ENCODE measurements at regions not wholly inside any gene's neighbourhood (a gene's known extent, or its start where the extent isn't known, plus 50 kb on each side); places are given as distances from the start of the nearest gene placed in this dataset.

DNA sequence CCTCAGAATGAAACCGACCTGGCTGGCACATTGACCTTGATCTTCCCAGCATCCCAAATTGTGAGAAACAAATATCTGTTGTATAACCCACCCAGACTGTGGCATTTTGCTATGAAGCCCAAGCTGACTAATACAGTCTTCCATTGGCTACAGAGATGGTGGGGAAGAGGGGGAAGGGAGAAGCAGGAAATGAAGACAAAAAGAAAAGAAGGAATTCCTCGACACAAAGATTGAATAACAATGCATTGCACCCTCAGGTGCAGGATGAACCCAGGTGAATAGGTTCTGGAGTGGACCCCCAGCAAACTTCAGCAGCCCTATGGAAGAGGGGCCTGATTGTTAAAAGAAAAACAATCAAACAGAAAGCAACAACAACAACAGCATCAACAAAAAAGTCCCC lies 270.7 kb downstream of the FSIP2 start:
- TF ChIP-seq, protein P1, sequence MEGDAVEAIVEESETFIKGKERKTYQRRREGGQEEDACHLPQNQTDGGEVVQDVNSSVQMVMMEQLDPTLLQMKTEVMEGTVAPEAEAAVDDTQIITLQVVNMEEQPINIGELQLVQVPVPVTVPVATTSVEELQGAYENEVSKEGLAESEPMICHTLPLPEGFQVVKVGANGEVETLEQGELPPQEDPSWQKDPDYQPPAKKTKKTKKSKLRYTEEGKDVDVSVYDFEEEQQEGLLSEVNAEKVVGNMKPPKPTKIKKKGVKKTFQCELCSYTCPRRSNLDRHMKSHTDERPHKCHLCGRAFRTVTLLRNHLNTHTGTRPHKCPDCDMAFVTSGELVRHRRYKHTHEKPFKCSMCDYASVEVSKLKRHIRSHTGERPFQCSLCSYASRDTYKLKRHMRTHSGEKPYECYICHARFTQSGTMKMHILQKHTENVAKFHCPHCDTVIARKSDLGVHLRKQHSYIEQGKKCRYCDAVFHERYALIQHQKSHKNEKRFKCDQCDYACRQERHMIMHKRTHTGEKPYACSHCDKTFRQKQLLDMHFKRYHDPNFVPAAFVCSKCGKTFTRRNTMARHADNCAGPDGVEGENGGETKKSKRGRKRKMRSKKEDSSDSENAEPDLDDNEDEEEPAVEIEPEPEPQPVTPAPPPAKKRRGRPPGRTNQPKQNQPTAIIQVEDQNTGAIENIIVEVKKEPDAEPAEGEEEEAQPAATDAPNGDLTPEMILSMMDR (IDR thresholded peaks at IDR 0.05; ENCODE audit: low read depth, low read length) = no peak
- Histone ChIP-seq H3K36me3 (no peaks in the 10 kb centered on the region), H3K4me3 (ENCODE audit: low read depth, low read length) (no peak overlapping the region), H3K9me3 (no peaks in the 10 kb centered on the region), H3K27me3 (no peaks in the 10 kb centered on the region), H3K4me1 (no peaks in the 10 kb centered on the region)
- DNase-seq = no peak

DNA sequence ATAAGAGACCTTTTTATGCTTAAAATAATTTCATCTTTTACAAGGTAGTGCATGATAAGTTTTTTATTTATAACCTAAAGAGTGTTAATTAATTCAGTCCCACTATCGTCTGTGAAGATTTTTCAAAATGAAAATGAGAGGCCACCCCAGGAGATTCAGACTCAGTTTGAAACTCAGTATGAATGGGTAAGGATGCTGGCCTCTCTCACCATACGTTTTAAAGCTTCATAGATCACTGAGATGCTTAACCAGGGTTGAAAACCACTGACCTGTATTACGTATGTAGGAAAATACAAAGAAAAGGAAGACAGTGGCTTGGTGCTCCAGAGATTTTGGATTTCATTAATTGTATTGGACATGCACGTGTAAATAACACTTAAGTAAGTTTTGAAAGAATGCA lies 278.7 kb downstream of the FSIP2 start:
- Histone ChIP-seq H3K36me3 (no peaks in the 10 kb centered on the region), H3K9me3 (no peaks in the 10 kb centered on the region), H3K27me3 (no peaks in the 10 kb centered on the region), H3K4me3 (ENCODE audit: low read depth, low read length) (no peak overlapping the region), H3K4me1 (no peaks in the 10 kb centered on the region)
- TF ChIP-seq, protein P1 (IDR thresholded peaks at IDR 0.05; ENCODE audit: low read depth, low read length) = no peak
- DNase-seq = no peak

DNA sequence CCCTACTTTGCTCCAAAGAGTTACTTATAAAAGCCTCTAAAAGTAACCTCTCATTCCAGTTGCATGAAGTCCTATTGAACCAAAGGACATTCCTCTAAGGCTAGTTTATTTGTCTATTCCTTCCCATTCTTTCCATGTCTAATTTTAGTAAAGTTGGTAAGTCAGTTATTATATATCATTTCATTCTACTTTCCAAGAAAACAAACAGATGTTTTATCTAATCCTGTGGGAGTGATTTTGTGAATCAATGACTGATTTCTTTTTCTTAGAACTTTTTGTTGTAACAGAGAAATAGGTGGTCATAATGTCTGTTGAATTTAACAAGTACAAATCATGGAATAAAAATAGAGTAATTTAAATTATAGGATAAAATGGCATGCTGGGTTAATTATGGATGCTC lies 286.3 kb downstream of the FSIP2 start:
- no peaks in the 10 kb centered on the region for H3K27me3 ChIP-seq
- TF ChIP-seq, protein P1 (IDR thresholded peaks at IDR 0.05; ENCODE audit: low read depth, low read length) = no peak
- H3K4me1 ChIP-seq = no peaks in the 10 kb centered on the region
- DNase-seq = no peak
- no peaks in the 10 kb centered on the region for H3K36me3 ChIP-seq
- H3K9me3 ChIP-seq = no peaks in the 10 kb centered on the region
- H3K4me3 ChIP-seq (ENCODE audit: low read depth, low read length) = no peak overlapping the region

DNA sequence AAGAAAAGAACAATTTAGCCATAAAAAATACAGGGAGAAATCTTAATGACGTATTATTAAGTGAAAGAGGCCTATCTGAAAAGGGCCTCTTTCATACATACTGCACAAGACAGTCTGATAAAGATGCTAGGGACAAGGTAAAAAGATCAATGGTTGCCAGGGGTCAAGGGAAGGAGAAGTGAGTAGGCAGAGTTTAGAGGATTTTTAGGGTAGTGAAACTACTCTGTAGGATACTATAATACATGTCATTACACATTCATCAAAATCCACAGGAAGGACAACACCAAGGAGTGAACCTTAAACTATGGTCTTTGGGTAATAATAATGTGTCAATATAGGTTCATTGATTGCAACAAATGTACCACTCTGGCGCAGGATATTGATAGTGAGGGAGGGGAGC lies 289.3 kb downstream of the FSIP2 start:
- no peaks in the 10 kb centered on the region for H3K27me3 ChIP-seq
- H3K36me3 ChIP-seq = no peaks in the 10 kb centered on the region

DNA sequence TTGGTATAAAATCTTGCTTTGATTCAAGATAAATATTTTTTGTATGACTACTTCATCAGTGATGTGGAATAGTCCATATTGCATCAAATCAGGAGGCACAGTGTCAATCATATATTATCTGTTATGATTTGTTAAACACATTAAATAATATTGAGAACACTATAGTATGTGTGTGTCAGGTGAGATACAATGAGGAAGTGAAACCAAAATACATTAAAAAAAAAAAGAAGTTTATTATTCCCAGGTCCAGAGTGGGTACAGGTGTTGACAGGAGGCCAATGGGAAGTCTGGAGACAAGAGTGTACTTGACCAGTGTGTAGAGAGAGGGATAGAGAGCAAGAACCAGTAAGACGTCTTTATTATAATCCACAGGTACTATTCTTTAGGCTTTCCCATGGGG lies 292.6 kb downstream of the FSIP2 start:
- Histone ChIP-seq H3K27me3 (no peaks in the 10 kb centered on the region), H3K9me3 (no peaks in the 10 kb centered on the region), H3K4me3 (ENCODE audit: low read depth, low read length) (no peak overlapping the region), H3K4me1 (no peaks in the 10 kb centered on the region), H3K36me3 (no peaks in the 10 kb centered on the region)
- TF ChIP-seq, protein P1 (IDR thresholded peaks at IDR 0.05; ENCODE audit: low read depth, low read length) = no peak
- no peak for DNase-seq

More for the DNA sequence above, 289.3 kb downstream of the FSIP2 start:
- no peak for DNase-seq
- TF ChIP-seq, protein P1 (IDR thresholded peaks at IDR 0.05; ENCODE audit: low read depth, low read length) = no peak
- no peaks in the 10 kb centered on the region for H3K4me1 ChIP-seq
- no peaks in the 10 kb centered on the region for H3K9me3 ChIP-seq
- no peak overlapping the region for H3K4me3 ChIP-seq (ENCODE audit: low read depth, low read length)

DNA sequence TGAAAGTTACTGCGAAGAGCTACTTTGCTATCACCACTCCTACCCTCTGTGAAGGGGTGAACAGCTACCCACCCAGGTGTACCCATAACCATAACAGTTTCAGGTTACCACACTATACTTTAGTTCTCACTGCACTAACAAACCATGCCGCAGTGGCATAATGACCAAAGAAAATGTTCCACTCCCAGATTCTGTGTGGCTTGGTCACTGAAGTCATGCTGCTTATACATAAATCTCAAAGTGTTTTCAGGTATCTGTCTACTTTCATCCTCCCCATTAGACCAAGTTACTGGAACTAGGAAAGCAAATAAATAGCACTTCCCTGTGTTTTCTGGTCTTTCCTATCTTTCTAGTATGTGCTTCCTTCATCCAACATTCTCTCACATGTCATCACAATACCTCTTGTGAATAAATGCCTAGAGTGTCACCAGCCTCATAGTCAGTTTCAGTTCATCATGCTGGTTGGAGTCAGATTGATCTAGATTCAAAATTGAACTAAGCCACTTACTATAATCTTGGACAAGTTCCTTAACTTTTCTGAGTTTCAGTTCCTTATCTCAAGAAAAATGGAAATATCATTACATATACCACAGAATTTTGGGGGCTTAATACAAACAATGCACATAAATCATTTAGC lies 293.6 kb downstream of the FSIP2 start:
- H3K4me1 ChIP-seq = no peaks in the 10 kb centered on the region
- no peak for DNase-seq
- H3K4me3 ChIP-seq (ENCODE audit: low read depth, low read length) = no peak overlapping the region
- no peaks in the 10 kb centered on the region for H3K27me3 ChIP-seq
- H3K9me3 ChIP-seq = no peaks in the 10 kb centered on the region
- no peaks in the 10 kb centered on the region for H3K36me3 ChIP-seq
- TF ChIP-seq, protein P1 (IDR thresholded peaks at IDR 0.05; ENCODE audit: low read depth, low read length) = no peak

Measured in BE2C (cell line).